ENCODE measurements at regions not wholly inside any gene's neighbourhood (a gene's known extent, or its start where the extent isn't known, plus 50 kb on each side); places are given as distances from the start of the nearest gene placed in this dataset.

- H3K9me3 Mint-ChIP-seq: no peaks in the 10 kb centered on the region; a peak in 1 of 5 replicates
- H2BK12ac ChIP-seq (ENCODE audit: insufficient read length, low read depth, low read length): no peak overlapping the region
Measured at GRCh38 chr3:104555728-104556127, 811.0 kb upstream of the ALCAM start.

More at GRCh38 chr3:104555728-104556127, 811.0 kb upstream of the ALCAM start:
- no peaks in the 10 kb centered on the region for H3K79me2 ChIP-seq (ENCODE audit: insufficient read depth, low read length)
- H3K18ac ChIP-seq (ENCODE audit: insufficient read length, low read depth, low read length): no peak overlapping the region
- H3K4me2 ChIP-seq (ENCODE audit: insufficient read depth, insufficient read length, low read length): no peak overlapping the region
- no peak overlapping the region for H2AFZ ChIP-seq (ENCODE audit: low read length)
- H3K14ac ChIP-seq (ENCODE audit: insufficient read depth, low read length): no peak overlapping the region
- H2BK15ac ChIP-seq (ENCODE audit: low read depth, low read length): no peak overlapping the region
- H3K79me1 ChIP-seq (ENCODE audit: insufficient read depth, low read depth, low read length, poor library complexity, severe bottlenecking): no peaks in the 10 kb centered on the region
- no peak overlapping the region for H4K8ac ChIP-seq (replicated peaks; ENCODE audit: insufficient read length, low read depth, low read length)
- H3K56ac ChIP-seq (ENCODE audit: insufficient read length, low read depth, low read length): no peak overlapping the region
- no peaks in the 10 kb centered on the region for H3K27me3 Mint-ChIP-seq (ENCODE audit: low read depth)
- no peak overlapping the region for H2AK5ac ChIP-seq (ENCODE audit: insufficient read length, low read length)
- H3K27me3 ChIP-seq (ENCODE audit: insufficient read depth, low read length): no peaks in the 10 kb centered on the region
- no peak overlapping the region for H2BK20ac ChIP-seq (ENCODE audit: low read depth, low read length, poor library complexity, severe bottlenecking)
- H3T11ph ChIP-seq (ENCODE audit: low read length): no peak overlapping the region
- H3K4me1 Mint-ChIP-seq: peaks cover 8 to 12% of the 10 kb centered on the region in 2 experiments
- H4K91ac ChIP-seq (ENCODE audit: insufficient read length, low read depth, low read length): no peak overlapping the region
- H2BK5ac ChIP-seq (ENCODE audit: insufficient read length, low read length): no peak overlapping the region
- no peaks in the 10 kb centered on the region for H3K23me2 ChIP-seq (ENCODE audit: insufficient read length, low read depth, low read length, poor library complexity, severe bottlenecking)
- no peaks in the 10 kb centered on the region for H4K20me1 ChIP-seq (ENCODE audit: control insufficient read depth, insufficient read depth, insufficient read length)
- H2BK120ac ChIP-seq (ENCODE audit: low read depth, low read length, poor library complexity, severe bottlenecking): no peak overlapping the region
- DNase-seq: no peak
- H3K9me3 ChIP-seq (ENCODE audit: control insufficient read depth, low read depth, low read length): no peaks in the 10 kb centered on the region
- H4K5ac ChIP-seq (ENCODE audit: insufficient read length, low read depth, low read length): no peak overlapping the region
- H3K9ac ChIP-seq (ENCODE audit: extremely low read depth, insufficient read length, low read length): no peak overlapping the region
- no peak overlapping the region for H3K4me3 Mint-ChIP-seq
- no peak for TF ChIP-seq CTCF (conservative IDR thresholded peaks at IDR 0.05)
- H3K4ac ChIP-seq (ENCODE audit: low read depth, low read length): no peak overlapping the region
- H3K36me3 Mint-ChIP-seq (ENCODE audit: insufficient read depth in 1 of 3, low read depth in 3 of 3): peaks cover 2 to 5% (median 4%) of the 10 kb centered on the region in 3 experiments; a peak in 4 of 7 replicates
- no peak overlapping the region for H3K27ac ChIP-seq (ENCODE audit: insufficient read length, low read depth, low read length)
- H3K4me1 ChIP-seq (ENCODE audit: insufficient read depth, low read length): no peaks in the 10 kb centered on the region
- H3K23ac ChIP-seq (ENCODE audit: insufficient read length, low read depth, low read length): no peak overlapping the region
- WGBS (ENCODE audit: extremely low coverage, insufficient read length, low lambda C conversion rate): no CpG with 5 or more reads among the region's 1 CpG
- H3K27ac Mint-ChIP-seq: no peak overlapping the region
